HCT116 (cell line): ENCODE measurements at regions not wholly inside any gene's neighbourhood (a gene's known extent, or its start where the extent isn't known, plus 50 kb on each side); places are given as distances from the start of the nearest gene placed in this dataset.

Experiments used
- ATAC-seq: fragments of 200-7000 bp; cut with Tn5 transposase; 2 replicates; pipeline ENCODE4 v1.9.1; 2020; ENCODE audit warnings: mild to moderate bottlenecking, moderate library complexity
- BruUV-seq: library from RNA; stranded (reverse); fragments of 400-500 nt; replicated peaks from 2 replicates; lab custom pipeline; 2021; lab: Mats Ljungman, UMichigan
- CTCF ChIA-PET: fragments of 300-600 bp; sonication (Branson Sonifier 250); formaldehyde crosslinking; loops from one replicate; lab custom pipeline; 2021; ENCODE audit warnings: antibody characterized with exemption; lab: Charles Lee
- POLR2A ChIA-PET: fragments of 300-600, 350-600 bp; sonication (Branson Sonifier 250); formaldehyde crosslinking; loops from one replicate; lab custom pipeline; 2021; ENCODE audit warnings: antibody characterized with exemption; lab: Charles Lee
- RAD21 ChIA-PET, 2 experiments: fragments of 300-600 bp; sonication (Branson Sonifier 250); formaldehyde crosslinking; loops; one replicate each; lab custom pipeline; 2023; ENCODE audit warnings: low total read pairs in 2 of 2; ENCODE audit not compliant: uncharacterized antibody in 2 of 2, unreplicated experiment in 2 of 2, low non-redundant PET in 1 of 2; lab: Charles Lee
- DNase-seq: peaks from one replicate; pipeline ENCODE4 v3.0.0-alpha.2; 2010; ENCODE audit warnings: low read depth, low spot score
- H2AFZ ChIP-seq: fragments of 200-600 bp; shearing (Covaris generic), sonication (generic); 2 replicates; pipeline ENCODE4 v1.6.1; 2017; ENCODE audit warnings: low read depth, mixed run types, mixed read lengths, antibody characterized with exemption, low read length; ENCODE audit not compliant: poor library complexity, severe bottlenecking
- H3K27ac ChIP-seq: 2 replicates; pipeline ENCODE4 v1.5.1; 2012; ENCODE audit warnings: low read depth, low read length
- H3K27me3 ChIP-seq: fragments of 200-600 bp; sonication (generic); 2 replicates; pipeline ENCODE4 v1.6.1; 2016; ENCODE audit warnings: mixed run types, low read length, mixed read lengths; ENCODE audit not compliant: insufficient read depth
- H3K36me3 ChIP-seq, 2 experiments: fragments of 200-500 bp in 1 of 2; fragments of 200-600 bp in 1 of 2; sonication (Bioruptor generic) in 1 of 2; sonication (generic) in 1 of 2; 2 replicates each; pipeline versions ENCODE4 v1.5.1 to v1.6.1; 2014 to 2016; ENCODE audit warnings: low read length in 2 of 2, inconsistent platforms in 1 of 2, mixed read lengths in 1 of 2, mixed run types in 1 of 2; ENCODE audit not compliant: insufficient read depth in 2 of 2, control insufficient read depth in 1 of 2
- H3K4me1 ChIP-seq, 2 experiments: fragments of 200-600 bp in 1 of 2; sonication (generic) in 1 of 2; 2 replicates each; pipeline versions ENCODE4 v1.5.1 to v1.6.1; 2012 to 2017; ENCODE audit warnings: low read length in 2 of 2, inconsistent platforms in 1 of 2, mild to moderate bottlenecking in 1 of 2, mixed read lengths in 1 of 2, mixed run types in 1 of 2, moderate library complexity in 1 of 2; ENCODE audit not compliant: insufficient read depth in 2 of 2, control insufficient read depth in 1 of 2
- H3K4me2 ChIP-seq: fragments of 200-600 bp; sonication (generic); 2 replicates; pipeline ENCODE4 v1.6.1; 2017; ENCODE audit warnings: mixed run types, low read length, mixed read lengths
- H3K4me3 ChIP-seq, 2 experiments: fragments of 200-600 bp in 1 of 2; sonication (generic) in 1 of 2; replicated peaks in 1 of 2; 2 replicates each; pipeline ENCODE4 v1.5.1; 2011 to 2016; ENCODE audit warnings: low read length in 2 of 2, control low read depth in 1 of 2, low read depth in 1 of 2, mild to moderate bottlenecking in 1 of 2, mixed read lengths in 1 of 2, mixed run types in 1 of 2
- H3K79me2 ChIP-seq: fragments of 200-600 bp; sonication (generic); 2 replicates; pipeline ENCODE4 v1.6.1; 2017; ENCODE audit warnings: mild to moderate bottlenecking, mixed run types, low read length, moderate library complexity, mixed read lengths; ENCODE audit not compliant: insufficient read depth
- H3K9ac ChIP-seq: fragments of 200-600 bp; sonication (generic); 2 replicates; pipeline ENCODE4 v1.6.1; 2016; ENCODE audit warnings: low read length, mixed read lengths
- H3K9me2 ChIP-seq: fragments of 200-600 bp; sonication (generic), shearing (Covaris generic); 2 replicates; pipeline ENCODE4 v1.6.1; 2017; ENCODE audit warnings: mixed run types, mild to moderate bottlenecking, moderate library complexity; ENCODE audit not compliant: insufficient read depth
- H3K9me3 ChIP-seq, 2 experiments: fragments of 200-500 bp in 1 of 2; fragments of 200-600 bp in 1 of 2; sonication (Bioruptor generic) in 1 of 2; sonication (generic) in 1 of 2; 2 replicates each; pipeline ENCODE4 v1.6.1; 2014 to 2017; ENCODE audit warnings: low read length in 2 of 2, mixed read lengths in 2 of 2, inconsistent platforms in 1 of 2, low read depth in 1 of 2, mild to moderate bottlenecking in 1 of 2, mixed run types in 1 of 2, moderate library complexity in 1 of 2; ENCODE audit not compliant: control insufficient read depth in 1 of 2, insufficient read depth in 1 of 2
- H4K20me1 ChIP-seq: fragments of 200-600 bp; sonication (generic), shearing (Covaris generic); 2 replicates; pipeline ENCODE4 v1.6.1; 2017; ENCODE audit warnings: mixed run types, mild to moderate bottlenecking, moderate library complexity; ENCODE audit not compliant: insufficient read depth
- ATF3 ChIP-seq: IDR thresholded peaks from 2 replicates; pipeline ENCODE4 v1.6.1; 2012
- CBX3 ChIP-seq: IDR thresholded peaks from 2 replicates; pipeline ENCODE4 v1.6.1; 2012; ENCODE audit warnings: low read depth
- CEBPB ChIP-seq: IDR thresholded peaks from 2 replicates; pipeline ENCODE4 v1.6.1; 2012; ENCODE audit warnings: low read depth
- CTCF ChIP-seq, 3 experiments: fragments of 200-600 bp in 1 of 3; sonication (generic) in 1 of 3; IDR thresholded peaks in 2 of 3; conservative IDR thresholded peaks in 1 of 3; 2 replicates each; pipeline ENCODE4 v1.5.1; 2012 to 2017; ENCODE audit warnings: low read depth in 2 of 3, low read length in 2 of 3, antibody characterized with exemption in 1 of 3, borderline replicate concordance in 1 of 3, control low read depth in 1 of 3, mild to moderate bottlenecking in 1 of 3, mixed read lengths in 1 of 3, mixed run types in 1 of 3, moderate library complexity in 1 of 3; ENCODE audit not compliant: insufficient read depth in 1 of 3
- EGR1 ChIP-seq: IDR thresholded peaks from 2 replicates; pipeline ENCODE4 v1.6.1; 2012; ENCODE audit warnings: low read depth
- ELF1 ChIP-seq: IDR thresholded peaks from 2 replicates; pipeline ENCODE4 v1.6.1; 2012; ENCODE audit warnings: low read depth, borderline replicate concordance
- FOSL1 ChIP-seq: IDR thresholded peaks from 2 replicates; pipeline ENCODE4 v1.6.1; 2012; ENCODE audit warnings: low read depth
- JUND ChIP-seq: IDR thresholded peaks from 2 replicates; pipeline ENCODE4 v1.6.1; 2012
- MAX ChIP-seq: IDR thresholded peaks from 2 replicates; pipeline ENCODE4 v1.6.1; 2012
- POLR2A ChIP-seq: IDR thresholded peaks from 2 replicates; pipeline ENCODE4 v1.7.0; 2011; ENCODE audit warnings: borderline replicate concordance; ENCODE audit not compliant: insufficient read depth, insufficient read length; ENCODE audit errors: extremely low read depth
- RAD21 ChIP-seq: IDR thresholded peaks from 2 replicates; pipeline ENCODE4 v1.6.1; 2012; ENCODE audit warnings: low read depth, mild to moderate bottlenecking
- REST ChIP-seq: IDR thresholded peaks from 2 replicates; pipeline ENCODE4 v1.6.1; 2012; ENCODE audit warnings: low read depth
- SIN3A ChIP-seq: IDR thresholded peaks from 2 replicates; pipeline ENCODE4 v1.6.1; 2012; ENCODE audit warnings: low read depth
- SRF ChIP-seq: IDR thresholded peaks from 2 replicates; pipeline ENCODE4 v1.6.1; 2012; ENCODE audit warnings: low read depth
- YY1 ChIP-seq: IDR thresholded peaks from 2 replicates; pipeline ENCODE4 v1.6.1; 2011; ENCODE audit warnings: low read length, low read depth, moderate library complexity, mild to moderate bottlenecking; ENCODE audit not compliant: insufficient replicate concordance; ENCODE audit errors: extremely low read depth
- ZNF274 ChIP-seq: fragments of 200-500 bp; sonication (Bioruptor generic); IDR thresholded peaks from 2 replicates; pipeline ENCODE4 v1.6.1; 2014; ENCODE audit warnings: mild to moderate bottlenecking, low read depth, low read length, inconsistent platforms
- intact Hi-C: fragments of 100-400 bp; cut with micrococcal nuclease; formaldehyde crosslinking; loops from 2 replicates; pipeline ENCODE4 v1.10.0; 2022
- TF ChIP-seq, protein P1 (sequence below): IDR thresholded peaks from 2 replicates; pipeline ENCODE4 v1.6.1; 2011; ENCODE audit warnings: mild to moderate bottlenecking, low read length, moderate library complexity; ENCODE audit not compliant: insufficient replicate concordance; ENCODE audit errors: extremely low read depth

- Histone ChIP-seq H3K4me3 (no peak overlapping the region), H4K20me1 (no peaks in the 10 kb centered on the region), H3K9me2 (no peaks in the 10 kb centered on the region), H3K9me3 (no peaks in the 10 kb centered on the region), H3K36me3 (no peaks in the 10 kb centered on the region), H2AFZ (no peak overlapping the region), H3K27me3 (no peaks in the 10 kb centered on the region), H3K4me1 (no peaks in the 10 kb centered on the region), H3K79me2 (no peaks in the 10 kb centered on the region), H3K27ac (no peak overlapping the region), H3K9ac (no peak overlapping the region), H3K4me2 (no peak overlapping the region)
- no peak for DNase-seq
- POLR2A ChIA-PET, result no interaction called here
- no peak for ATAC-seq
- RAD21 ChIA-PET, result no interaction called here
- CTCF ChIA-PET, result no interaction called here
- intact Hi-C loops, result no loop called here
- TF ChIP-seq SRF (no peak), ELF1 (no peak), EGR1 (no peak), MAX (no peak), FOSL1 (no peak), JUND (no peak), CTCF (IDR thresholded peaks at IDR 0.05 in 2 of 3, conservative IDR thresholded peaks at IDR 0.05 in 1 of 3; ENCODE audit: borderline replicate concordance in 1 of 3, insufficient read depth in 1 of 3, low read depth in 2 of 3, low read length in 2 of 3) (no peak), RAD21 (no peak), CBX3 (no peak), POLR2A (no peak), SIN3A (no peak), ZNF274 (no peak), ATF3 (no peak), CEBPB (no peak), YY1 (no peak), REST (no peak)
- TF ChIP-seq, protein P1, sequence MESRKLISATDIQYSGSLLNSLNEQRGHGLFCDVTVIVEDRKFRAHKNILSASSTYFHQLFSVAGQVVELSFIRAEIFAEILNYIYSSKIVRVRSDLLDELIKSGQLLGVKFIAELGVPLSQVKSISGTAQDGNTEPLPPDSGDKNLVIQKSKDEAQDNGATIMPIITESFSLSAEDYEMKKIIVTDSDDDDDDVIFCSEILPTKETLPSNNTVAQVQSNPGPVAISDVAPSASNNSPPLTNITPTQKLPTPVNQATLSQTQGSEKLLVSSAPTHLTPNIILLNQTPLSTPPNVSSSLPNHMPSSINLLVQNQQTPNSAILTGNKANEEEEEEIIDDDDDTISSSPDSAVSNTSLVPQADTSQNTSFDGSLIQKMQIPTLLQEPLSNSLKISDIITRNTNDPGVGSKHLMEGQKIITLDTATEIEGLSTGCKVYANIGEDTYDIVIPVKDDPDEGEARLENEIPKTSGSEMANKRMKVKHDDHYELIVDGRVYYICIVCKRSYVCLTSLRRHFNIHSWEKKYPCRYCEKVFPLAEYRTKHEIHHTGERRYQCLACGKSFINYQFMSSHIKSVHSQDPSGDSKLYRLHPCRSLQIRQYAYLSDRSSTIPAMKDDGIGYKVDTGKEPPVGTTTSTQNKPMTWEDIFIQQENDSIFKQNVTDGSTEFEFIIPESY, result no peak
- no TSS peak for BruUV-seq
These were observed 1210.6 kb downstream of the TMEM121 start for GRCh38 chr14:106737021-106737420.
